Sigmoid colon (tissue), 6 donors: ENCODE measurements at regions not wholly inside any gene's neighbourhood (a gene's known extent, or its start where the extent isn't known, plus 50 kb on each side); places are given as distances from the start of the nearest gene placed in this dataset.

Experiments used
- DNase-seq: peaks from one replicate; pipeline ENCODE4 v3.0.0-alpha.2; 2019
- H3K27ac ChIP-seq, 4 donors: fragments of 200-600 bp; sonication (generic); one replicate each; pipeline ENCODE4 v1.5.1; 2016 to 2019; ENCODE audit warnings: mild to moderate bottlenecking in 1 of 4
- H3K27me3 ChIP-seq, 3 donors: fragments of 200-600 bp; sonication (generic); one replicate each; pipeline ENCODE4 v1.5.1; 2019; ENCODE audit warnings: mild to moderate bottlenecking in 1 of 3
- H3K36me3 ChIP-seq, 4 donors: fragments of 200-600 bp; sonication (generic); one replicate each; pipeline ENCODE4 v1.5.1; 2016 to 2019
- H3K4me1 ChIP-seq, 4 donors: fragments of 200-600 bp; sonication (generic); one replicate each; pipeline ENCODE4 v1.5.1; 2017 to 2019
- H3K4me3 ChIP-seq, 4 donors: fragments of 200-600 bp; sonication (generic); one replicate each; pipeline ENCODE4 v1.5.1; 2017 to 2019; ENCODE audit warnings: mild to moderate bottlenecking in 2 of 4, moderate library complexity in 1 of 4
- H3K9me3 ChIP-seq, 4 donors: fragments of 200-600 bp in 3 of 4; sonication (generic) in 3 of 4; one replicate each; pipeline versions ENCODE4 v1.5.1 to v1.6.1; 2013 to 2019
- CTCF ChIP-seq, 4 experiments: fragments of 450-650 bp in 3 of 4; fragments of 200-600 bp in 1 of 4; IDR thresholded peaks; one replicate each; pipeline ENCODE4 v1.5.1; 2016 to 2019; ENCODE audit warnings: antibody characterized with exemption in 4 of 4, mild to moderate bottlenecking in 3 of 4, moderate library complexity in 2 of 4
- EP300 ChIP-seq, 4 donors: sonication (generic); formaldehyde crosslinking; IDR thresholded peaks; one replicate each; pipeline ENCODE4 v1.6.1; 2017; ENCODE audit warnings: antibody characterized with exemption in 4 of 4
- POLR2A ChIP-seq, 2 donors: fragments of 450-650 bp; IDR thresholded peaks; one replicate each; pipeline ENCODE4 v1.6.1; 2016; ENCODE audit warnings: antibody characterized with exemption in 2 of 2, mild to moderate bottlenecking in 2 of 2, moderate library complexity in 2 of 2
- POLR2AphosphoS5 ChIP-seq, 4 donors: sonication (generic); formaldehyde crosslinking; IDR thresholded peaks; one replicate each; pipeline ENCODE4 v1.6.1; 2017; ENCODE audit warnings: antibody characterized with exemption in 4 of 4
- WGBS, 2 donors: extraction: QIAGEN DNeasy Blood & Tissue Kit; methylation state at CpG; one replicate each; pipeline ENCODE4 v1.1.7; 2013; 5-methylcytosine and 5-hydroxymethylcytosine counted together
- intact Hi-C: fragments of 100-400 bp; cut with DNase I; formaldehyde crosslinking; loops from one replicate; pipeline ENCODE4 v1.15.1; 2023
- donor health status: healthy with polysubstance abuse.
- donor health status: healthy.

GRCh38 chr13:112248862-112249592 is 127.1 kb upstream of the SPACA7 start:
- WGBS, 2 donors, result 74 to 87% methylated on average over 25 of the region's 25 CpGs
- Histone ChIP-seq H3K4me3 (no peak overlapping the region), H3K27me3 (peaks cover 0 to 8% (median 0%) of the 10 kb centered on the region in 3 donors), H3K36me3 (no peaks in the 10 kb centered on the region), H3K4me1 (peaks cover 0 to 10% (median 0%) of the 10 kb centered on the region in 4 donors), H3K9me3 (no peaks in the 10 kb centered on the region), H3K27ac (no peak overlapping the region)
- no peak for DNase-seq
- intact Hi-C loops, result no loop called here
- TF ChIP-seq CTCF (IDR thresholded peaks at IDR 0.05) (no peak), EP300 (IDR thresholded peaks at IDR 0.05) (no peak), POLR2AphosphoS5 (IDR thresholded peaks at IDR 0.05) (no peak), POLR2A (IDR thresholded peaks at IDR 0.05) (no peak)

- 84 to 86% methylated on average over 39 of the region's 39 CpGs for WGBS, 2 donors
- intact Hi-C loops, result no loop called here
- no peak for TF ChIP-seq POLR2AphosphoS5 (IDR thresholded peaks at IDR 0.05)
- no peak for TF ChIP-seq EP300 (IDR thresholded peaks at IDR 0.05)
- TF ChIP-seq POLR2A (IDR thresholded peaks at IDR 0.05), result no peak
- no peak for TF ChIP-seq CTCF (IDR thresholded peaks at IDR 0.05)
- H3K27ac ChIP-seq, result no peak overlapping the region
- H3K27me3 ChIP-seq, result peaks cover 0 to 8% (median 0%) of the 10 kb centered on the region in 3 donors
- peaks cover 0 to 10% (median 0%) of the 10 kb centered on the region in 4 donors for H3K4me1 ChIP-seq
- no peak overlapping the region for H3K4me3 ChIP-seq
- H3K9me3 ChIP-seq, result no peaks in the 10 kb centered on the region
- H3K36me3 ChIP-seq, result no peaks in the 10 kb centered on the region
- DNase-seq, result no peak
Measured at GRCh38 chr13:112249644-112250610, 126.2 kb upstream of the SPACA7 start.

GRCh38 chr13:112250788-112251445 is 125.2 kb upstream of the SPACA7 start:
- H3K4me3 ChIP-seq, result no peak overlapping the region
- H3K27me3 ChIP-seq, result peaks cover 0 to 8% (median 0%) of the 10 kb centered on the region in 3 donors
- intact Hi-C loops, result no loop called here
- H3K4me1 ChIP-seq, result peaks cover 0 to 10% (median 0%) of the 10 kb centered on the region in 4 donors
- H3K9me3 ChIP-seq, result no peaks in the 10 kb centered on the region
- no peak for DNase-seq
- 84 to 85% methylated on average over 22 of the region's 22 CpGs for WGBS, 2 donors
- H3K27ac ChIP-seq, result no peak overlapping the region
- no peaks in the 10 kb centered on the region for H3K36me3 ChIP-seq
- no peak for TF ChIP-seq EP300 (IDR thresholded peaks at IDR 0.05)
- TF ChIP-seq POLR2AphosphoS5 (IDR thresholded peaks at IDR 0.05), result no peak
- no peak for TF ChIP-seq CTCF (IDR thresholded peaks at IDR 0.05)
- no peak for TF ChIP-seq POLR2A (IDR thresholded peaks at IDR 0.05)

- Histone ChIP-seq H3K4me3 (no peak overlapping the region), H3K9me3 (no peaks in the 10 kb centered on the region), H3K4me1 (peaks cover 0 to 10% (median 0%) of the 10 kb centered on the region in 4 donors), H3K27ac (no peak overlapping the region), H3K36me3 (no peaks in the 10 kb centered on the region), H3K27me3 (peaks cover 0 to 8% (median 0%) of the 10 kb centered on the region in 3 donors)
- WGBS, 2 donors, result 83 to 85% methylated on average over 27 of the region's 27 CpGs
- TF ChIP-seq POLR2AphosphoS5 (IDR thresholded peaks at IDR 0.05), result no peak
- no peak for TF ChIP-seq CTCF (IDR thresholded peaks at IDR 0.05)
- no peak for TF ChIP-seq POLR2A (IDR thresholded peaks at IDR 0.05)
- TF ChIP-seq EP300 (IDR thresholded peaks at IDR 0.05), result no peak
- DNase-seq, result no peak
- intact Hi-C loops, result no loop called here
Measured at GRCh38 chr13:112251930-112252585, 124.1 kb upstream of the SPACA7 start.
